ENCODE measurements at regions not wholly inside any gene's neighbourhood (a gene's known extent, or its start where the extent isn't known, plus 50 kb on each side); places are given as distances from the start of the nearest gene placed in this dataset.

- TF ChIP-seq CTCF (conservative IDR thresholded peaks at IDR 0.05; ENCODE audit: low read depth, low read length) (no peak), EZH2phosphoT487 (IDR thresholded peaks at IDR 0.05; ENCODE audit: borderline replicate concordance, low read length) (no peak)
These were observed 137.5 kb downstream of the ACTR3 start for GRCh38 chr2:114027437-114027836.

Measured in PC-3 (cell line).